ENCODE measurements at regions not wholly inside any gene's neighbourhood (a gene's known extent, or its start where the extent isn't known, plus 50 kb on each side); places are given as distances from the start of the nearest gene placed in this dataset.

DNA sequence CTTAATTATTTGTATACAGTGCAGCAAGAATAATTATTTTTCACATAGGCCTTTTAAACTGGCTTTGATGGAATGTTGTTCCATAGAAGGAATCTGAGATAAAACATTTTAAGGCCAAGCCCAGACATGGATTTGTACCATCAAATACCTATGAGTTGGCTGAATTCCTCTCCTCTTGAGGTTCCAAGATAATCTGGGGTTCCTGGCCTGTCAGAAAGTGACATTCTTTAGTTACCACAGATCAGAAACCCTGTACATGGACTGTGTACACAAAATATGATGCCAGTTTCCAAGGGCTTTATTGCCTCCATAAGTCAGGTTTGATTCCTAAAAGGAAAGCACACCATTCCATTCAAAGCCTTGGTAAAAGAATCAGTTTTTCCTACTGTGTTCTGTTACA, 1256.7 kb upstream of the NRXN1 start:
- TF ChIP-seq TAF1 (IDR thresholded peaks at IDR 0.05; ENCODE audit: borderline replicate concordance, insufficient read depth, low read length) = no peak
- TF ChIP-seq SIN3A (IDR thresholded peaks at IDR 0.05; ENCODE audit: borderline replicate concordance, insufficient read depth, low read length) = no peak
- TF ChIP-seq POLR2AphosphoS5 (IDR thresholded peaks at IDR 0.05; ENCODE audit: low read depth, low read length) = no peak
- TF ChIP-seq REST (IDR thresholded peaks at IDR 0.05; ENCODE audit: insufficient read depth in 1 of 2, low read depth in 2 of 2, low read length in 2 of 2) = no peak

All from PFSK-1 (cell line).